Sigmoid colon (tissue), 4 donors: ENCODE measurements at regions not wholly inside any gene's neighbourhood (a gene's known extent, or its start where the extent isn't known, plus 50 kb on each side); places are given as distances from the start of the nearest gene placed in this dataset.

Source experiments
- CTCF ChIP-seq, 4 experiments: fragments of 450-650 bp in 3 of 4; fragments of 200-600 bp in 1 of 4; IDR thresholded peaks; one replicate each; pipeline ENCODE4 v1.5.1; 2016 to 2019; ENCODE audit warnings: antibody characterized with exemption in 4 of 4, mild to moderate bottlenecking in 3 of 4, moderate library complexity in 2 of 4
- EP300 ChIP-seq, 4 donors: sonication (generic); formaldehyde crosslinking; IDR thresholded peaks; one replicate each; pipeline ENCODE4 v1.6.1; 2017; ENCODE audit warnings: antibody characterized with exemption in 4 of 4
- POLR2AphosphoS5 ChIP-seq, 4 donors: sonication (generic); formaldehyde crosslinking; IDR thresholded peaks; one replicate each; pipeline ENCODE4 v1.6.1; 2017; ENCODE audit warnings: antibody characterized with exemption in 4 of 4

- TF ChIP-seq EP300 (IDR thresholded peaks at IDR 0.05) (no peak), CTCF (IDR thresholded peaks at IDR 0.05) (no peak), POLR2AphosphoS5 (IDR thresholded peaks at IDR 0.05) (no peak)
These were observed 1101.7 kb upstream of the EYS start for GRCh38 chr6:66808771-66809170.
